ENCODE measurements at regions not wholly inside any gene's neighbourhood (a gene's known extent, or its start where the extent isn't known, plus 50 kb on each side); places are given as distances from the start of the nearest gene placed in this dataset.

DNA sequence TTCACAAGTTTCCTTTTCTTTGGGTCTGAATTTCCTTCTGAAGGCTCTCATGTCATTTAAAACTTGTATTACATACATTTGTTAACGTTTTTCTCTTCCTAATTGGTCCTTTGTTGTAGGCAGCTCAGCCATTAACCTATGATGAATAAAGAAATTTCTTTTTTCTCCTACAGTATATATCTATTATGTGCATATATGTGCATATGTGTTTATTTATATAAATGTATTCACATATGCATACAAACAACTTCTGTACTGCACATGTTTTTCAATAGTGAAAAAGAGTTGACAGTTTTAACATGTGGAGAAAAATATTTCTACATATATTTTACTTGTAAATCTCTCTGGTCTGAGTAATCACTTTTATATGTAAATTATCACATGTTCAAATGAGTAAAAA is 1674.9 kb upstream of the PCDH20 start:
- DNase-seq (ENCODE audit: low read depth): no peak

DNA sequence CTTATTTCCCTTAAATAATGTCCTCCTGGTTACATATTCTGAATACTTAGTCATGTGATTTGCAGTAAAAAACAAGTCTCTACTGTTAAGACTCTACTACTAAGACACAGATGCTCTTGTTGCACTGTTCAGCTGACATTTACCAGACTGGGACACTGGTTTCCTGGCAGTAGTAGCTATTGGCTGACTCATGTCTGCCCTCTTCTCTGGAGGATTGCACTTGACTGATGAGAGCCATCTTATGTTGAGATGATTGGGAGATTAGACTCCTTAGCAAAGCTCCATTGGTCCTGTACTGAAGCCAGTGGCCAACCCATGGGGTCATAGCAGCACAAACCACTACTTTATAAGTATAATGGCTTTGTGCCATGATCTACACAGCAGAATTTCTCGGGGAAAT is 1672.6 kb upstream of the PCDH20 start:
- no peak for DNase-seq (ENCODE audit: low read depth)

DNA sequence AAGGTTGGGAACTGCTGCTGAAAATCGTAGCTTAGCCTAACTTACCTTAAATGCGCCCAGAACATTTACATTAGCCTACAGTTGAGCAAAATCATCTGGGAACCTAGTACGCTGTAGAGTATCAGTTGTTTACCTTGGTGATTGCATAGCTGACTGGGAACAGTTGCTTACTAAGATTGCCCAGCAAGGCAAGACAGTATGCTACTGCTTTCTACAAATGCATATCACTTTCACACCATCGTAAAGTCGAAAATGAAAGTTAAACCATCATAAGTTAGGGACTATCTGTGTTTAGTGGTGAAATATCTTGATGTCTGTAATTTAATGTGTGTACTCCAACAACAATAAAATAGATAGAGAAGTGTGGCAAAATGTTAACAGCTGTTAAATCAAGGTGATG is 1670.6 kb upstream of the PCDH20 start:
- DNase-seq (ENCODE audit: low read depth): no peak

DNA sequence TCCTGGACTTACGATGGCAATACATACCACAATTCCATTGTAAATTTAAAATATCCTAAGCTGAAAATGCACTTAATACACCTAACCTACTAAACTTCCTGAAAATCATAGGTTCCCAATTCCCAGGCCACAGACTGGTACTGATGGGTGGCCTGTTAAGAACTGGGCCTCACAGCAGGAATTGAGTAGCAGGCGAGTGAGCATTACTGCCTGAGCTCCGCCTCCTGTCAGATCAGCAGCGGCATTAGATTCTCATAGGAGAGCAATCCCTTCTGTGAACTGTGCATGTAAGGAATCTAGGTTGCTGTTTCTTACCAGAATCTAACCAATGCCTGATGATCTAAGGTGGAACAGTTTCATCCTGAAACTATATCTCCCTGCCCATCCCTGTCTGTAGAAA is 1670.2 kb upstream of the PCDH20 start:
- DNase-seq (ENCODE audit: low read depth): no peak

DNA sequence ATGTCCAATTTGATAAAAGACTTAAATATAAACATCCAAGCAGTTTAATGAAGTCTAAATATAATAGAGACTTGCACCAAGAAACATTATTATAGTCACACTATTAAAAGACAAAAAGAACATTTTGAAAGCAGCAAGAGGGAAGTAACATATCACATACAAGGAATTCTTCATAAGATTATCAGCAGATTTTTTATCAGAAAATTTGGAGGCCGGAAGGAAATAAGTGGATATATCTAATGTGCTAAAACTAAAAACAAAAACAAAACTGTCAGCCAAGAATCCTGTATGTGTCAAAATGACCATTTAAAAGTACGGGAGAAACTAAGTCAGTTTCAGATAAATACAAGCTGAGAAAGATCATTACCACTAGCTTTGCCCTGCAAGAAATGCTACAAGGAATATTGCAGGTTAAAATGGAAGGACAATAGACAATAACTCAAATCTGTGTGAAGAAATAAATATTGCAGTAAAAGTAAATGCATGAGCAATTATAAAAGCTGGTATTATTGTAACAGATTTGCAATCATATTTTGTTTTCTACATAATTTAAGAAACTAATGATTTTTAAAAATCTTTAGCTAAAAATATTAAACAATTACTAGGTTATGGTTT is 1665.9 kb upstream of the PCDH20 start:
- no peak for DNase-seq (ENCODE audit: low read depth)

DNA sequence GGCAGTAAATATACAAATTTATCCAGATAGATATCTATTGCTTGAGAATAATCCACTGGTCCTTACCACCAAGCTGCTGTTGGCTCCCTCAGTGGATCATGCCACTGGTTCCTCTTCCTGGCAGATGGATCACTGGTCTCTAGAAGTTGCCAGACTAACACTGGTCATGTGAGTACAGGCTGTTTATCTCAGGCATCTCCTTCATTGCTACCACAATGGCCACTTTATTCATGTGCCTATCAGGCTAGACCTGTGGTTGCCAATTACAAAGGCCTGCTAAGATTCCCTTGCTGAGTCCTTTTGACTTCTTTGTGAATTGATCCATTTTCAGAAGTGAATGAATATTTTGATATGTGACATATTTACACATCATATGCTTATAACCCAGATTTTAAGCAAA is 1659.5 kb upstream of the PCDH20 start:
- DNase-seq (ENCODE audit: low read depth): no peak

DNA sequence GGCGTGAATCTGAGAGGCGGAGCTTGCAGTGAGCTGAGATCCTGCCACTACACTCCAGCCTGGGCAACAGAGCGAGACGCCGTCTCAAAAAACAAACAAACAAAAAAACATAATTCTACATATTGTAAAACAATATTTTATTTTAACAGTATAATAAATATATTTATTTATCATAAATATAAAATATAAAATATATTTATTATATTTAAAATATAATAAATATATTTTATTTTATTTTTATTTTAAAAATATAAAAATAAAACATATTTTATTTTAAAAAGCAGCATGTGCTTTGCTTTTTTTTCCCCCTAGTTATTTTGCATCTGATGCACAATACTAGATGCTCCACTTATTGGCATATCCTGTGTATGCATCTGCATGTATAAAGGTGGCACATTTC is 1634.6 kb upstream of the PCDH20 start:
- no peak for DNase-seq (ENCODE audit: low read depth)

DNA sequence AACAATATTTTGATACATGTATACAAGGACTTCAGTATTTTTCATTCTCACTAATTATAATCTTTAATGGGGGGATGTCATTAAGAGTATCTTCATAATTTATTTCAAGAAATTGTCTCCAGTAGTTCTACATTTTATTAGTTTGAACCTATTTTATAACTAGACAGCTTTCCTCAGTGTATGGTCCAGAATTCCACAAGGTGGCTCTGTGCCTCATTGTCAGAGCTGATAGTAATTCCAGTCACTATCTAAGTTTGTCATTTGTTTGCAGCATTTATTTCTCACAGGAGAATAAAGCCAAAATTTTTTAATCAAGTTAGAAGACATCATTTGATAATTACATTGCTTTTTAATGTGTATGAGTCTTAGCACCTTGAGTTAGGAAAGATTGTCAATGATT is 1633.0 kb upstream of the PCDH20 start:
- no peak for DNase-seq (ENCODE audit: low read depth)

DNA sequence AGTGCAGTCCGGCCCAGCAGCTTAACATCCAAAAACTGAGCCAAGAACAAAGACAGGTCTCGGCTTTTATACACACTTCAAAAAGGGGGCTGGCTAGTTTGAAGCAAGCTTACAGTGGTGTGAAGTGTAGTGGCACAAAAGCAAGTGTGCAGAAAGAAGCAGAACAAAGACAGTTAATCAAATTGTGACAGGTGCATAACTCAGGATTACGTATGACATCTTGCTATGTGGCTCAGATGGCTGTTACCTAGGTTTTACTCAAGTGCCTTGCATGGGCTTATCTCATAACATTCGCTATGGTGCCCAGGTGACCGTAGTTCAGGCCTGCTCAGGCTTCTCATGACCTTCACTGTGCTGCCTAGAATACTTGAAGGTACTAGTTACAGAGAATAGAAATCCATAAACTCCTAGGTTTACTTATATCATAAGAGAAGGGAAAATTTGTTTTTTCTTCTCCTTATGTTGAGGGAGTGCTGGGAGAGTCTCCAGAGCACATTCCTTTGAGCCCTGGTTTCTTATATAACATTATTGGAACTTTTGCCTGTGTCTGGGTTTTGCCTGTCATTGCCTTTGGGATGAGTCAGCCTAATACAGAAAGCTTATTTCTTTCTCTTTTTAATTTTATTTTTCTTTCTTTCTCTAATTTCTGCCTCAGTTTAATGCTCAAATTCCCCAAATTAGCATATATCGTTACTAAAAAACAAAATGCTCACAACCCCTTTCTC is 1629.1 kb upstream of the PCDH20 start:
- DNase-seq (ENCODE audit: low read depth): no peak

DNA sequence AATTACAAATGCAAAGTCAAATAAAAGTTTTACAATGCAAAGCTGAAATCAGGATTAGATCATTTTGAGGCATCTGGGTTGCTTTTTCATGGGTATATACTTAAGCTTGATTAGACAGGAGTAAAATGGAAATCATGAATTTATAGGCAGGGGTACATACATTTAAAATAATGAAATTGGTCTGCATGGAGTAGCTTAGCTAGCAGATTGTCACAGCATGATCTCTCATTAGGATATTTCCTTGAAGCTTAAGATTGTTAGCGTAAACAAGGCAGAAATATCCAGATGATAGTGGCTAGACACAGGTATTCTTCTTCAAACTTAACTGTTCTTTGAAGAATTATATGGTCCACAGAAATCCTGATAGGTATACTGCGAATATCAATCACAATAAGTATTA is 1627.0 kb upstream of the PCDH20 start:
- DNase-seq (ENCODE audit: low read depth): no peak

DNA sequence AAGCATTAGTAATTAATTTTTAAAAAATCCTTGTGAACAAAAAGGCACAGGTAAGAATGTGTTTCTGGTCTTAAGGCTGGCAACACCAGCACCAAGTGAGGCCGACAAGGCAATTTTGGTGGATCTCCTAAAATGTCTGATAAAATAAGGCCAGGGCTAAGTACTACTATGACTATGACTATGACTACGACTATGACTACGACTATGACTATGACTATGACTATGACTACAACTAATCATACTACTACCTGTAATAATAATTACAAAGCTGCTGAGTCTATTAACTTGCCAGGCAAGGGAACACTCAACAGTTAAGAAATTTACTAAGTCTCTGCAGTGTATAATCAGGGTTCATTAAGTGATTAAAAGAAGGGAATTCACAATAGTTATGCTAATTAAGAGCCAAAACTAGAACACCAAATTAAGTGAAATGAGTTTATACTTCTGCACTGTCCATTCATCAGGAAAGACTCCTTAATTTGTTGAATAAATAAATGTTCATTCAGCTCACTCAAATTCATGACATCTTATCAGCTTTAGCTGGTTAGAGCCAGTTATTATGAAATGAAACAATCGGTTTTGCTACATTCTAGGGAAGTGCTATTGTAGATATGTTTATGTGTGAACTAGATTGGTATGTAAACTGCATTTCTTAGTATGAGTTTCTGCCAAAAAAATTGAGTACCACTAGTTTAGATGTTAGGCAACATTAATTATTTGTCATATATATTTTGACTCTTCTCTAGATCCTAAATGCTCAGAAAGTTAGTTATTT is 1626.2 kb upstream of the PCDH20 start:
- DNase-seq (ENCODE audit: low read depth): no peak

DNA sequence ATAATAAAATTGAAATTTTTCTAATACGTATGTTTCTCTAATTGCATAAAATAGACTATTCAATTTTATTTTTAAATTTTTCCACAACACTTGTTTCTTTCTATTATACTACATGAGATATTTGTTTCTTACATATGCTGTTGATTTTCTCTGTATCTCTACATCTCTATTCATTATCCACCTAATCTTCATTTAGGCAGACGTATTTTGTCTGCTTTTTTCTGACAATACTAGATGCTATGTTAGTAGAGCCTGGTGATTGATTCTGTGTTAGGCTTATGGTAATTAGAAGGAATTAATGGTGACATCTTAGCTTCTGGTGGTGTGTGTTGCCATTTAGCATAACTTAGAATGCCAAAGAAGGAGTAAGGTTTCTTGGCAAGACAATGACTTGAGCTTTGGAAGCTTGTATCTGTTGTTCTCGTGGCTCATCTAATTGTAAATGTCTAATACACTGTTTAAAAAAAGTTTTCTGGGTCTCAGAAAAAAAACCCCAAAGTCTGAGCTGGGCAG is 1610.7 kb upstream of the PCDH20 start:
- no peak for DNase-seq (ENCODE audit: low read depth)

DNA sequence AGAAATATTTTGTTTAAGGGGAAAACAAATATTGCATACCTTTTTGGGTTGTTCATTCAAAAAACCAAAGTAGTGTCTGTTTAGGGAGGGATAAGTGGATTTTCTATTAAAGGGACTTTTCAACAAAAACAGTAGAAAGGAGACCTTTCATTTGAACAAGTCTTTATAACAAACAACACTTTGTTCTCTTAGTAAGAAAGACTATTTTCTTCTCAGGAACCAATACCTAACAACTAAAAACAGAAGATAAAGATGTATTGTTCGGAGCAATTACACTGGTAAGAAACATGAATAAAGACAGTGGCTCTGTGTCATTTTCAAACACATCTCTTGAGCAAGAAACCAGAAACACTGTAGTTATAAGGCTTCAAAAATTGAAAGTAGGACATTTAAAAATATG is 1610.1 kb upstream of the PCDH20 start:
- DNase-seq (ENCODE audit: low read depth): no peak

DNA sequence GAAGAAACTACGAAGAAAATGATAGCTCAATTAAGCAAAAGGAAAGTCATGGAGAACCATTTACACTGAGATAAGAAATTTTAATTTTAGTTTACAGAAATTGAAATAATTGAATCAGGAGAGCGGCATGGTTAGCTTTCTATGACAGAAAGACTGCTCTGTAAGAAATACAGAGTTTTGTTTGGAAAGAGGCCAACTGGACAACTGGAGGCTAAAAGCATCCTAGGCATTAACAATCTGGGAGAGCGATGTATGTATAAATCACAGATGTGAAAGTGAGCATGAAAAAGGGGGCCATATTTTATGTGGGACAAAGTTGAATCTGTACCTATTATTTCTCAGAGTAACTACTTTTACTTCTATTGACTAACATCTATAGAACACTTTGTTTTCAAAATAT is 1608.8 kb upstream of the PCDH20 start:
- no peak for DNase-seq (ENCODE audit: low read depth)

DNA sequence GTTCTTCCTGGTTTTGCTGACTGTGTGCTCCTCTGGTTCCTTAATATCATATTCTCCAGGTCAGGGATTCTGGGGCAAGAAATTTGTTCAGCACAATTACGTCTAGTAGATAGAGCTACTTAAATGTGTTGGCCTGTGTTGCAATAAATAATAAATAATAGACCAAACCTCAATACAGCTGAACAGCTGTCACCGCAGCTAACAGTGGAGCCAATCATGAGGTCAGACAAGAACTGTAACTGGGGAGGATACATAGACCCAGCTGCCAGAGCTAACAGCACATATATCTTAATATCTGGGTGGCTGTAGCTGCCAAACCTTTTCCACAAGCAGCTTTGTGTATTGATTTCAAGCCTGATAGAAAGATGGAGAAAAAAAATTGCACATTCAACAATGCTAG is 1596.3 kb upstream of the PCDH20 start:
- DNase-seq (ENCODE audit: low read depth): no peak

DNA sequence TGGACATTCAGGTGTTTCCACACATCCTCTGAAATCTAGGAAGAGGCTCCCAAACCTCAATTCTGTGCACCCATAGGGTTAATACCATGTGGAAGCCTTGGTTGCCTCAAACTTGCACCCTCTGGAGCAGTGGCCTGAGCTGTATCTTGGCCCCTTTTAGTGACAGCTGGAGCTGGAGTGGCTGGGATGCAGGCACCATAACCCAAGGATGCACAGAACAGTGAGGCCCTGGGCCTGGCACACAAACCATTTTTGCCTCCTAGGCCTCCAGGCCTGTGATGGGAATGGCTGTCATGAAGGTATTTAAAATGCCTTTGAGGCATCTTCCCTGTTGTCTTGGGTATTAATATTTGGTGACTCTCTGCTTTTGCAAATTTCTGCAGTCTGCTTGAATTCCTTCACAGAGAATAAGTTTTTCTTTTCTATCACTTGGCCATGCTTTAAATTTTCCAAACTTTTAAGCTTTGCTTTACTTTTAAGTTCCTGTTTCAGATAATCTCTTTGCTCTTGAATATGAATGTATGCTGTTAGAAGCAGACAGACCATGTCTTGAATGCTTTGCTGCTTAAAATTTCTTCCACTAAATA is 1594.5 kb upstream of the PCDH20 start:
- no peak for DNase-seq (ENCODE audit: low read depth)

DNA sequence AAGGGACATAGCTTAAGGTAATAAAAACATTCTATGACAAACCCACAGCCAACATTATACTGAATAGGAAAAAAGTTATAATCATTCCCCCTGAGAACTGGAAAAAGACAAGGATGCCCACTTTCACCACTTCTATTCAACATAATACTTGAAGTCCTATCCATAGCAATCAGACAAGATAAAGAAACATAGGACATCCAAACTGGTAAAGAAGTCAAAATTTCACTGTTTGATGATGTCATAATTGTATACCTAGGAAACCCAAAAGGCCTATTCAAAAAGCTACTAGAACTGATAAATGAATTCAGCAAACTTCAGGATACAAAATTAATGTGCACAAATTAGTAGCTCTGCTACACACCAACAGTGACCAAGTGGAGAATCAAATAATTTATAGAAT is 1590.0 kb upstream of the PCDH20 start:
- DNase-seq (ENCODE audit: low read depth): no peak

DNA sequence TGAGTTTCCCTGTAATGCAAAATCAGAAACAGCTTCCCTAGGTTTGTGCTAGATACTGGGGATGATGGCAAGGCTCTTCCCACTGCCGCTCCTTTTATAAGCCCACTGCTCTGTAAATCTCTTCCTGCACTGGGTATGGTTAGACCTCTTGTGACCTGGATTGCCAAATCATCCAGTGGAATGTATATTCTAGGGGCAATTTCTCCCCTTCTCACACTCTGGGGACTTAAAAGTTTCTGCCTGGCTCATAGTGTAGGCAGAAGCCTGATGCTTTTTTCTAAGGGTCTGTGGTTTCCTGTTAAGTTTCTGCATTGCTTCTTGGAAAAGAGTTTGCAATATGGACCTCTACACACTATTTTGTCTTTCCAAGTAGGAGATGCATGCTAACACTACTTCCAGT is 1582.0 kb upstream of the PCDH20 start:
- no peak for DNase-seq (ENCODE audit: low read depth)

DNA sequence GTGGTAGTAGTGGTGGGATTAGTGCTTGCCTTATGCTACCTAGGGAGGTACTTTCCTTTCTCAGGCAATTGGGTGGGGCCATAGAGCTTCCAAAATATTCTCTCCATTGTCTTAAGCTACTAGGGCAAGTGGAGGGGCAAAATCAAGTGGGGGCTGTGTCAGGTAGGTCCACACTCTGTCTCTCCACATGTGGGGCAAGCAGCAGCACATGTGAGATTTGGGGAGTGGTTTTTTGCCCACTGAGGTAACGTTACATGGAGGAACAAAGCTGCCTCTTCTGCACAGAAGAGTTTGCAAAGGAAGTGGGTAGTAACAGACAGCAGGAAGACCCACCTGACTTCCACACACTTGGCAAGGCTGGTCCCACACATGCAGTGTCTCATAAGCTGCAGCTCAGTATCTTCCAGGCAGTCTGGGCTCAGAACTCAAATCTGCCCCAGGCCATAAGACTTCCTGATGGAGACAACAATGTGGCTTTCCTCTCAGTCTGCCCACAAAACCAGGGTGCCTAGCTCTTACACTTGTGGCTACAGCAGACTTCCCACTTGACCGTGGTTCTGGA is 1581.5 kb upstream of the PCDH20 start:
- no peak for DNase-seq (ENCODE audit: low read depth)

DNA sequence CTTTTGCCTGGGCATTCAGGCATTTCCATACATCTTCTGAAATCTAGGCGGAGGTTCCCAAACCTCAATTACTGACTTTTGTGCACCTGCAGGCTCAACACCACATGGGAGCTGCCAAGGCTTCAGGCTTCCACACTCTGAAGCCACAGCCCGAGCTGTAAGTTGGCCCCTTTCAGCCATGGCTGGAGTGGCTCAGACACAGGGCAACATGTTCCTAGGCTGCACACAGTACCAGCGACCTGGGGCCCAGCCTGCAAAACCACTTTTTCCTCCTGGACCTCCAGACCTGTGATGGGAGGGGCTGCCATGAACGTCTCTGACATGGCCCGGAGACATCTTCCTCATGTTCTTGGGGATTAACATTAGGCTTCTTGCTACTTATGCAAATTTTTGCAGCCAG is 1558.2 kb upstream of the PCDH20 start:
- DNase-seq (ENCODE audit: low read depth): no peak

DNA sequence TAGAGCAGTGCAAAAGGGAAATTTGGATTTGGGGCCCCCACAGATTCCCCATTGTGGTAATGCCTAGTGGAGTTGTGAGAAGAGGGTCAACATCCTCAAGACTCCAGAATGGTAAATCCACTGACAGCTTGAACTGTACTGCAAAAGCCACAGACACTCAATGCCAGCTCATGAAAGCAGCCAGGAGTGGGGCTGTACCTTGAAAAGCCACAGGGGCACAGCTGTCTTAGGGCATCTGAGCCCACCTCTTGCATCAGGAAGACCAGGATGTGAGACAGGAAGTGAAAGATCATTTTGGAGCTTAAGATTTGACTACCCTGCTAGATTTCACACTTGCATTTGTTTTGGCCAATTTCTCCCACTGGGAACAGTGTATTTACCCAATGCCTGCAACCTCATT is 1548.9 kb upstream of the PCDH20 start:
- no peak for DNase-seq (ENCODE audit: low read depth)

DNA sequence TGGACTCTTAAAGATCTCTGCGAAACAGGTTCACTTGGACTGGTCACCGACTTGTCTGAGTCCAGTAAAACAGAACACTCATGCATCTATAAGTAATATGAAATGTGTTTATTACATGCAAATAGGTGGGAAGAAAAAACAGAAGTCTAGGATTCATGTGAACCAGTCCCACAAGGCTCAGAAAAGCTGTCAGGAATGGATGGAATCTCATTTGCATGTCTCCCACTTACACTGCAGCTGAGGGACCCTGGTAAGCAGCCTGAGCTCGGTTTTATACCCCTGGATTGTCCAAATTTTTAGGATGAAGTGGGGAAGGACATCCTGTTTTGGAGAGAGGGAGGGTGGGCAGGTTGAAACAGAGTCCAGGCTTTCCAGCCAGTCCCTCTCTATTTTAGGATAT is 1545.1 kb upstream of the PCDH20 start:
- no peak for DNase-seq (ENCODE audit: low read depth)

DNA sequence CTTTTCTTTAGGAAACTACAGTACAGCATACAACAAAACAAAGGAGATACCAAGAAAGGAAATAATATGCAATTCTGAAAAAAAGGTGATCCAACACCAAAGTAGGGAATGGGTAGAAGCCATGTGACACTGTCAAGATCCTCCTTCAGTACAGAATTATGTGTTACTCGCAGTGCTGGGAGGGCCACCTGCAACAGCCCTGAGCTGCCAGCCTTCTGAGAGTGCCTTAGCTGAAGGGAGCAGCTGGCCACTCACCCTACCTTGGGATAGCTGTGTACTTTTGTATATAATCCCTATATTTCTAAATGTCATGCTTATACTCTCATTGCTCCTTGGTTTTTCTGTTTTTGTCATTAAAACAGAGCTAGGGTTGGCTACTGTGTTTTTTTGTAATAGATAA is 1518.2 kb upstream of the PCDH20 start:
- DNase-seq (ENCODE audit: low read depth): no peak
